ENCODE measurements at regions not wholly inside any gene's neighbourhood (a gene's known extent, or its start where the extent isn't known, plus 50 kb on each side); places are given as distances from the start of the nearest gene placed in this dataset.

- TF ChIP-seq DZIP1 (CRISPR knock-in tag; IDR thresholded peaks at IDR 0.05): no peak
- TF ChIP-seq HNF1A (IDR thresholded peaks at IDR 0.05; ENCODE audit: low read depth): no peak
- no peak for TF ChIP-seq HNF1A (CRISPR knock-in tag; IDR thresholded peaks at IDR 0.05; ENCODE audit: borderline replicate concordance)
- no peak for TF ChIP-seq ZNF225 (CRISPR knock-in tag; IDR thresholded peaks at IDR 0.05)
- no peak for TF ChIP-seq NR2C2 (CRISPR knock-in tag; IDR thresholded peaks at IDR 0.05; ENCODE audit: borderline replicate concordance)
Measured at GRCh38 chr1:95179205-95179986, 54.6 kb upstream of the RWDD3 start (continued).

Data from HepG2 (cell line).